ENCODE measurements at regions not wholly inside any gene's neighbourhood (a gene's known extent, or its start where the extent isn't known, plus 50 kb on each side); places are given as distances from the start of the nearest gene placed in this dataset.

DNA sequence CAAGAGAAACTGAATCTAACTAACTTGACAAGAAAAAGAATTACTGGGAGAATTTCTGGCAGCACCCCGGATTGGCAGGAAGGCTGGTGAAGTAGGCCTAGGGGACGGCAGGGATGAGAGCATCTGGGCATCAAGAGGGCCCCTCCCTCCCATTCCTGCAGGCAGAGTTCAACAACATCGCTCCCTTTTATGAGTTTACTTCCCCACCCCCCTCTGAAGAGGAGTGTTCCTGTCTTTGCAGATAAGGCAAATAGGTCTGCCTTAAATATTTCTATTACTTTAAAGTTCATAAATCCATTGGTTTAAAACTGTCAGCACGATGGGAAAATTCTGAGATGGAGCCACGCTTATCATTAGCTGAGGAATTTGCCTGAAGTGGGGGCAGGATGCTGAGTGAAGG lies 168.7 kb downstream of the TBX5 start:
- TF ChIP-seq, protein P1, sequence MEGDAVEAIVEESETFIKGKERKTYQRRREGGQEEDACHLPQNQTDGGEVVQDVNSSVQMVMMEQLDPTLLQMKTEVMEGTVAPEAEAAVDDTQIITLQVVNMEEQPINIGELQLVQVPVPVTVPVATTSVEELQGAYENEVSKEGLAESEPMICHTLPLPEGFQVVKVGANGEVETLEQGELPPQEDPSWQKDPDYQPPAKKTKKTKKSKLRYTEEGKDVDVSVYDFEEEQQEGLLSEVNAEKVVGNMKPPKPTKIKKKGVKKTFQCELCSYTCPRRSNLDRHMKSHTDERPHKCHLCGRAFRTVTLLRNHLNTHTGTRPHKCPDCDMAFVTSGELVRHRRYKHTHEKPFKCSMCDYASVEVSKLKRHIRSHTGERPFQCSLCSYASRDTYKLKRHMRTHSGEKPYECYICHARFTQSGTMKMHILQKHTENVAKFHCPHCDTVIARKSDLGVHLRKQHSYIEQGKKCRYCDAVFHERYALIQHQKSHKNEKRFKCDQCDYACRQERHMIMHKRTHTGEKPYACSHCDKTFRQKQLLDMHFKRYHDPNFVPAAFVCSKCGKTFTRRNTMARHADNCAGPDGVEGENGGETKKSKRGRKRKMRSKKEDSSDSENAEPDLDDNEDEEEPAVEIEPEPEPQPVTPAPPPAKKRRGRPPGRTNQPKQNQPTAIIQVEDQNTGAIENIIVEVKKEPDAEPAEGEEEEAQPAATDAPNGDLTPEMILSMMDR (IDR thresholded peaks at IDR 0.05; ENCODE audit: low read depth, low read length), result no peak
- no peak for DNase-seq (ENCODE audit: extremely low read depth, low read depth)

DNA sequence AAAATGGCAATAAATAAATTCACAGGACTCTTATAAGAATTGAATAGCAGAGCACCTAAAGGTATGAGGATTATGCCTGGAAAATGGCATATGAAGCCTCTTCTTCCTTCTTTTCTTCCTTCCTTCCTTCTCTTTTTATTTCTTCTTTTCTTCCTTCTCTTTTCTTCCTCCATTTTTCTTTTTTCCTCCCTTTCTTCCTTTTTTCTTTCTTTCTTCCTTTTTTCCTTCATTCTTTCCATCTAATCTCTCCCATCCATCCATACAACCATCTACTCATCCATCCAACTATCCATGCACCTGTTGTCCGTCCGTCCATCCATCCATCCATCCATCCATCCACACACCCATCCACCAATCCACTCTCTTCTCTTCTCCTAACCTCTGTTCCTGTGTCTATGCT lies 173.8 kb downstream of the TBX5 start:
- TF ChIP-seq, protein P1 (IDR thresholded peaks at IDR 0.05; ENCODE audit: low read depth, low read length), result no peak

DNA sequence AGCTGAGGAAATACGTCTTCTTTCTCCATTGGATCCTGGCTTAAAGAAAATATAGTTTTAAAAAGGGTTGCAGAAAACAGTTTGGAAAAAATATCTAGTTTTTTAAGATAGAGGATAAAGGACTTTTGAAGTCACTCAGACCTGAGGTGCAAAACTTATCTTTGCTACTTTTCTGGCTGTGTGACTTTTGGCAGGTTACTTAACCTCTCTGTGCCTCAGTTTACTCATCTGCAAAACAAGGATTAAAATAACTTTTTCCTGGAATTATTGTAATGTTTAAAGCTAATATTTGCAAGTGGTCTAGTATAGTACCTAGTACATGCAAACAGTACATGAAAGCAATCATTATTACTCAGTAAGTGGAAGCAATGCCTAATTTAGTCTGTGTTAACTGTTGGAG lies 176.8 kb downstream of the TBX5 start:
- DNase-seq (ENCODE audit: extremely low read depth, low read depth), result no peak
- TF ChIP-seq, protein P1 (IDR thresholded peaks at IDR 0.05; ENCODE audit: low read depth, low read length), result no peak

More for the DNA sequence above, 173.8 kb downstream of the TBX5 start:
- DNase-seq (ENCODE audit: extremely low read depth, low read depth), result no peak

DNA sequence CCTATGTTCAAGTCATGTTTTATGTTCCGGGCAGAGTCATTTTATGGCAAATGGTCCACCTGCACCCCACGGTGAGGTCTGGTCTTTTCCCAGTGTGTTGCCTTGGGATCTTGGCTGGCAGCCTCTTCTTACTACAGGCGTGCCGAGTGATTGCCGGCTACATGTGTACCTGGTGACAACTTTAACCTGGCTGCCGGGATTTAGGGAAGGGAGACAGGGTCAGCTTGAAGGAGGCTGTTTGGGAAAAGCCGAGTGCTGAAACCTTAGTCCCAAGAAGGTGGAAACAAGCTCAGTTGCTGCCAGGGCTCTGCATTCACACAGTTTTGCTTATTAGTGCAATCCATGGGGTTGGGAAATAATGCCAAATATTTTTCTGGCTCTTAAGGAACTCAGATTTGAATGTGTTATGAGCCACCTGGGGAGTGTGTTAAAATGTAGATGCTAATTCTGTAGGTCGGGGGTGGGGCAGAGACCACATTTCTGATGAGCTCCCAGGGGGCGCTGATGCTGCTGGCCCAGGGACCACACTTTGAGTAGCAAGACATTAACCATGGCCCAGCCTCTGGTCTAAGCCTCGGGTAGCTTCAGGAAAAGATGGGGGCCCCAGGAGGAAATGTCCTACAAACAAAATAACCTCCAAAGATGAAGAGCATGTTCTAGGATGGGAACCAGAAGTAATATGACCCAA lies 179.6 kb downstream of the TBX5 start:
- no peak for DNase-seq (ENCODE audit: extremely low read depth, low read depth)
- TF ChIP-seq, protein P1 (IDR thresholded peaks at IDR 0.05; ENCODE audit: low read depth, low read length), result no peak

DNA sequence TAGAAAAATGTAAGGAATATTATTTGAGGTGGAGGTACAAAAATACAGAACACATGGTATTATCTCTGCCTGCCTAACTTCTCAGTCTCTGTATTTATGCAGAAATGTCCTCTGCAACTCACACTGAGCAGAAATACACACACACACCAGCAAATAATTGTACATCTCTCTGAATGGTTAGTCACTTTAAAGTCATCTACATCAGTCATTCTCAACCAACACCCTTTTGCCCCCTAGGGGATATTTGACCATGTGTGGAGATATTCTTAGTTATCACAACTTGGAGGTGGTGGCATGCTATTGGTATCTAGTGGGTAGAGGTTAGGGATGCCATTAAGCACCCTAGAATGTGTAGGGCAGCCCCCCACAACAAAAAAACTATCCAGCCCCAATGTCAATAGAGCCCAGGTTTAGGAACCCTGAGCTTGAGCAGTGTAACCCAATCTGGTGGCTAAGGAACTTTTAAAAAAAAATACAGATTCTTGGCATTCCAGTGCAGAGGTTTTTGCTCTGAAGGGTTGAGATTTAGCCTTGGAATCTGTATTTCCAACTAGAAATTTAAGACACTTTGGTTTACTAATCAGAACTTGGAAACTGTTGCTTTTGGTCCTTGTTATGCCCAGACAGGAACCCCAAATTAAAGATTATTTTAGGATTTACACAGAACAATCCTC lies 183.8 kb downstream of the TBX5 start:
- TF ChIP-seq, protein P1 (IDR thresholded peaks at IDR 0.05; ENCODE audit: low read depth, low read length), result no peak

DNA sequence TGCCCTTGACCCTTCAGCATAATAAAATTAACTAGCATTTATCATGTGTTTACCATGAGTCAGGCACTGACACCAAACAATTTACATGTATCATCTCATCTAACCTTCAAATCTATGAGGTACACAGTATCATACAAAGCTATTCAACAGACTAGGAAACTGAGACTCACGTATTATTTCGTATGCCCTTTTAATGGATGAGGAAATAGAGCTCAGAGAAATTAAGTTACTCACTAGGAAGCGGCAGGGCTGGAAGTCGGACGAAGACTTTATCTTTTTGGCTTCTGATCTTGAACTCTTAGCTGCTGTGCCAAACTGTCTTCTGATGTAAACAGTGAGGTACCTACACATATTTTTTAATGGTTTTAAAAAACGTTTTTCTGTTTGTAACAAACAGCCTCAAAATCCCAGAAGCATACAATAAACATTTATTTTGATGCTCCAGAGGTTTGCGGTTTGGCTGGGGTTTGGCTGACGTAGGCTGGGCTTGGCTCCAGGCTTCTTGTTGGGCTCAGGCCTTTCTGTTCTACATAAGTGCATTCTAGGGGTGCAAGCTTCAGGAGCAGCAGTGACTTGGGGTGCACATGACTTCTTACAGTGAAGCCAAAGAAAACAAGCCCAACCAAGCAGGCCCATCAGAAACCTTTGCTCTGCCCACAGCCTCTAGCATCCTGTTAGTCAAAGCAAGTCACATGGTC lies 184.7 kb downstream of the TBX5 start:
- TF ChIP-seq, protein P1 (IDR thresholded peaks at IDR 0.05; ENCODE audit: low read depth, low read length), result no peak

More for the DNA sequence above, 183.8 kb downstream of the TBX5 start:
- DNase-seq (ENCODE audit: extremely low read depth, low read depth), result no peak

DNA sequence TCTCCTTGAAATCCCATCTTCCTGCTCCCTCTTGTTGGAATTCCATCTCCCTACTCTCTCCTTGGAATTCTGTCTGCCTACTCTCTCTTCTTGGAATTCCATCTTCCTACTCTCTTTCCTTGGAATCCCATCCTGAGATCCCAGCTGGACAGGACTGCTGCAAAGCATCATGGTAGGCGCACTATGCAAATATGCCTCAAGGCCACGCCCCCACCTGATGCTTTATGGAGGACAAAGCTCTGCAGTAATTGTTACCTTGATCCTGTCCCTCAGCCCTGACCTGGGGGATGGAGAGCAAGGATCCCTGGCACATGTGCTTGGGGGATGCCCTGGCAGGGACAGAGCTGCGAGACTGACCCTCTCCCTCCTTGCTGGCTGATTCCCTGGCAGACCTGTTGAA lies 185.6 kb downstream of the TBX5 start:
- DNase-seq (ENCODE audit: extremely low read depth, low read depth), result no peak

More for the DNA sequence above, 184.7 kb downstream of the TBX5 start:
- no peak for DNase-seq (ENCODE audit: extremely low read depth, low read depth)

More for the DNA sequence above, 185.6 kb downstream of the TBX5 start:
- TF ChIP-seq, protein P1 (IDR thresholded peaks at IDR 0.05; ENCODE audit: low read depth, low read length), result no peak
